Loucy (cell line): ENCODE measurements at regions not wholly inside any gene's neighbourhood (a gene's known extent, or its start where the extent isn't known, plus 50 kb on each side); places are given as distances from the start of the nearest gene placed in this dataset.
"Not testable (repeated sequence)": the region's sequence is repeated elsewhere in the genome, so short reads cannot be mapped to it uniquely, and the experiment has no call there.

Source experiments
- CTCF ChIP-seq: fragments of 200-600 bp; sonication (generic); conservative IDR thresholded peaks from 2 replicates; pipeline ENCODE4 v1.5.1; 2014; ENCODE audit warnings: mild to moderate bottlenecking, antibody characterized with exemption, low read length
- EZH2phosphoT487 ChIP-seq: fragments of 200-600 bp; IDR thresholded peaks from 2 replicates; pipeline ENCODE4 v1.6.1; 2018; ENCODE audit warnings: antibody characterized with exemption, mild to moderate bottlenecking, moderate library complexity, borderline replicate concordance

- TF ChIP-seq CTCF, EZH2phosphoT487: not testable (repeated sequence)
Observed at GRCh38 chr3:48101301-48101650, 85.1 kb upstream of the MAP4 start.
